ENCODE measurements at regions not wholly inside any gene's neighbourhood (a gene's known extent, or its start where the extent isn't known, plus 50 kb on each side); places are given as distances from the start of the nearest gene placed in this dataset.

DNA sequence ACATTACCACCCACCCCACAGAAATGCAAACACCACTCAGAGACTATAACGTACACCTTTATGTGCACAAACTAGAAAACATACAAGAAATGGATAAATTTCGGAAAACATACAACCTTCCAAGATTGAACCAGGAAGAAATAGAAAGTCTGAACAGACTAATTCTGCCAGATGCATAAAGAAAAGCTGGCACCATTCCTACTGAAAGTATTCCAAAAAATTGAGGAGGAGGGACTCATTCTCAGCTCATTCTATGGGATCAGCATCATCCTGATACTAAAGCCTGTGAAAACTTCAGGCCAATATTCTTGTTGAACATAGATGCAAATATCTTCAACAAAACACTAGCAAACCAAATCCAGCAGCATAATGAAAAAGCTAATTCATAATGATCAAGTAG lies 115.1 kb upstream of the CD180 start:
- TF ChIP-seq, protein P1, sequence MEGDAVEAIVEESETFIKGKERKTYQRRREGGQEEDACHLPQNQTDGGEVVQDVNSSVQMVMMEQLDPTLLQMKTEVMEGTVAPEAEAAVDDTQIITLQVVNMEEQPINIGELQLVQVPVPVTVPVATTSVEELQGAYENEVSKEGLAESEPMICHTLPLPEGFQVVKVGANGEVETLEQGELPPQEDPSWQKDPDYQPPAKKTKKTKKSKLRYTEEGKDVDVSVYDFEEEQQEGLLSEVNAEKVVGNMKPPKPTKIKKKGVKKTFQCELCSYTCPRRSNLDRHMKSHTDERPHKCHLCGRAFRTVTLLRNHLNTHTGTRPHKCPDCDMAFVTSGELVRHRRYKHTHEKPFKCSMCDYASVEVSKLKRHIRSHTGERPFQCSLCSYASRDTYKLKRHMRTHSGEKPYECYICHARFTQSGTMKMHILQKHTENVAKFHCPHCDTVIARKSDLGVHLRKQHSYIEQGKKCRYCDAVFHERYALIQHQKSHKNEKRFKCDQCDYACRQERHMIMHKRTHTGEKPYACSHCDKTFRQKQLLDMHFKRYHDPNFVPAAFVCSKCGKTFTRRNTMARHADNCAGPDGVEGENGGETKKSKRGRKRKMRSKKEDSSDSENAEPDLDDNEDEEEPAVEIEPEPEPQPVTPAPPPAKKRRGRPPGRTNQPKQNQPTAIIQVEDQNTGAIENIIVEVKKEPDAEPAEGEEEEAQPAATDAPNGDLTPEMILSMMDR (IDR thresholded peaks at IDR 0.05) = no peak
- no peak for TF ChIP-seq POLR2A (IDR thresholded peaks at IDR 0.05)
